ENCODE measurements at regions not wholly inside any gene's neighbourhood (a gene's known extent, or its start where the extent isn't known, plus 50 kb on each side); places are given as distances from the start of the nearest gene placed in this dataset.

DNA sequence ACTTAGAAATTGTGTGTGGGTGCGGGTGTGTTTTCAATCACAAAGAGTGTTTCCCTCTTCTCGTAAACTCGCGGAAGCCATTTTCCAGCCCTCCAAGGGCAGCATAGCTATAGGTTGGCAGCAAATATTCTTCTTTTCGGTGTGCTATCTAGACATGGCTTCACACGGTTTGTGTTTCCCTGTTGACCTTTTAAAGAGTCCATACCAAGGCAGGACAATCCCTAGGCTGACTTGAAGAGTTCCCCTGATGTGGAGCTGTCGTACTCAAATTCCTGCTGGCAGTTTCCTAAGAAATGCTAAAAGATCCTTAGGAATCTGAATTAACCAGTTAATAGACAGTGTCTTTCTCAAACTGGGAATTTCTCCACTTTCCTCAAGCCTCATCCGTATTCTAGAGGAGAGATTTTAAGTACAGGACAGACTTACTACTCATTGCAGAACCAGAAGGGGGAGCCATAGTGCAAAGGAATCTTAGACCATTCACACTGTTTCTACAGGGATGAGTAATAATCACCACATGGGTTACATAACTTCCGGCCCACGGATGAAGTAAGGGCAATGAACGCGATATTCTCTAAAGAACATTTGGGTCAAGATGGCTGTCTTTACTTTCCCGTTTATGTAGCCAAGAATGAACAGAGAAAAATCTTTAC lies 288.6 kb upstream of the ELAC2 start:
- dilution Hi-C loops (cut with MboI; ENCODE audit: extremely low pct_ligation_motif_present, low sequenced_read_pairs), result no loop called here
- no peak overlapping the region for H3K4me2 ChIP-seq (ENCODE audit: insufficient read depth, low read length)
- no peak overlapping the region for H3K4me3 ChIP-seq (replicated peaks in 1 of 3; ENCODE audit: insufficient read depth in 1 of 3, low read depth in 1 of 3, low read length in 3 of 3)
- no peaks in the 10 kb centered on the region for H3K36me3 ChIP-seq (ENCODE audit: control insufficient read depth in 2 of 2, extremely low read depth in 1 of 2, insufficient read depth in 2 of 2, low read length in 2 of 2)
- H3K4me1 ChIP-seq (ENCODE audit: control insufficient read depth, extremely low read depth, insufficient read depth, low read length), result no peaks in the 10 kb centered on the region
- no peaks in the 10 kb centered on the region for H3K79me2 ChIP-seq (ENCODE audit: control insufficient read depth, insufficient read depth, low read length)
- DNase-seq (ENCODE audit: low read depth, low spot score) (no peak), FAIRE-seq (no peak)
- H3K9me1 ChIP-seq (replicated peaks; ENCODE audit: control insufficient read depth, extremely low read depth, insufficient read depth, low read length), result no peaks in the 10 kb centered on the region
- no peak for TF ChIP-seq POLR2A (IDR thresholded peaks at IDR 0.05; ENCODE audit: low read depth, low read length)
- TF ChIP-seq, protein P1, sequence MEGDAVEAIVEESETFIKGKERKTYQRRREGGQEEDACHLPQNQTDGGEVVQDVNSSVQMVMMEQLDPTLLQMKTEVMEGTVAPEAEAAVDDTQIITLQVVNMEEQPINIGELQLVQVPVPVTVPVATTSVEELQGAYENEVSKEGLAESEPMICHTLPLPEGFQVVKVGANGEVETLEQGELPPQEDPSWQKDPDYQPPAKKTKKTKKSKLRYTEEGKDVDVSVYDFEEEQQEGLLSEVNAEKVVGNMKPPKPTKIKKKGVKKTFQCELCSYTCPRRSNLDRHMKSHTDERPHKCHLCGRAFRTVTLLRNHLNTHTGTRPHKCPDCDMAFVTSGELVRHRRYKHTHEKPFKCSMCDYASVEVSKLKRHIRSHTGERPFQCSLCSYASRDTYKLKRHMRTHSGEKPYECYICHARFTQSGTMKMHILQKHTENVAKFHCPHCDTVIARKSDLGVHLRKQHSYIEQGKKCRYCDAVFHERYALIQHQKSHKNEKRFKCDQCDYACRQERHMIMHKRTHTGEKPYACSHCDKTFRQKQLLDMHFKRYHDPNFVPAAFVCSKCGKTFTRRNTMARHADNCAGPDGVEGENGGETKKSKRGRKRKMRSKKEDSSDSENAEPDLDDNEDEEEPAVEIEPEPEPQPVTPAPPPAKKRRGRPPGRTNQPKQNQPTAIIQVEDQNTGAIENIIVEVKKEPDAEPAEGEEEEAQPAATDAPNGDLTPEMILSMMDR (IDR thresholded peaks at IDR 0.05; ENCODE audit: extremely low read depth in 1 of 2, insufficient read depth in 1 of 2, low read depth in 1 of 2, low read length in 2 of 2), result no peak
- H4K20me1 ChIP-seq (replicated peaks; ENCODE audit: control insufficient read depth, extremely low read depth, insufficient read depth, low read length), result no peaks in the 10 kb centered on the region
- no peak overlapping the region for H3K27ac ChIP-seq (ENCODE audit: insufficient read depth, low read depth, low read length)
- no peak overlapping the region for H3K9ac ChIP-seq (replicated peaks; ENCODE audit: extremely low read depth, insufficient read depth, low read length)
- intact Hi-C loops (cut with micrococcal nuclease), result no loop called here
- no TSS peak for BruUV-seq (replicated peaks)
- CTCF ChIA-PET, result no interaction called here
- H2AFZ ChIP-seq (ENCODE audit: low read depth, low read length), result no peak overlapping the region
- H3K27me3 ChIP-seq (ENCODE audit: control insufficient read depth in 2 of 2, insufficient read depth in 2 of 2, low read length in 2 of 2), result no peaks in the 10 kb centered on the region
- POLR2A ChIA-PET, result no interaction called here
- H3K9me3 ChIP-seq (replicated peaks; ENCODE audit: control insufficient read depth, insufficient read depth, low read length), result peaks cover 3% of the 10 kb centered on the region

DNA sequence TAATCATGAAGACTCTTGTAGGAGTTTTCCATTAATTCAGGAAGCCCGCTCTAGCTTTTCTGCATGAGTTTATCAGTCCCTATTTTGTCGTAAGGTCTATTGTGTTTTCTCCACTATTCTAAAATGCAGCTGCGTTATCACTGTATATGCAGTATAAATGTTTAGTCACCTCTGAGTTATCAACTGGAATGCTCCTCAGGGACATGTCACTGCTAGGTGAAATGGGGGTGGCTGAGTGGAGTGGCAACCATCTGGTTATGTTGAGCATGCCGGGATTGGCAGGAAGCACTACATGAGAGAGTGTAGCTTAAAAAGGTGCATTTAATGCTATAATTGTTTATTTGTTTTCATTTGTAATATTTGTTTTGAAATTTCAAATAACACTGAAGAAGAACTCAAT lies 285.2 kb upstream of the ELAC2 start:
- no TSS peak for BruUV-seq (replicated peaks)
- Histone ChIP-seq H3K36me3 (ENCODE audit: control insufficient read depth in 2 of 2, extremely low read depth in 1 of 2, insufficient read depth in 2 of 2, low read length in 2 of 2) (no peaks in the 10 kb centered on the region), H3K79me2 (ENCODE audit: control insufficient read depth, insufficient read depth, low read length) (no peaks in the 10 kb centered on the region), H3K27ac (ENCODE audit: insufficient read depth, low read depth, low read length) (no peak overlapping the region), H3K9me3 (replicated peaks; ENCODE audit: control insufficient read depth, insufficient read depth, low read length) (no peaks in the 10 kb centered on the region), H2AFZ (ENCODE audit: low read depth, low read length) (no peak overlapping the region), H3K9me1 (replicated peaks; ENCODE audit: control insufficient read depth, extremely low read depth, insufficient read depth, low read length) (no peaks in the 10 kb centered on the region), H3K4me2 (ENCODE audit: insufficient read depth, low read length) (no peak overlapping the region), H3K9ac (replicated peaks; ENCODE audit: extremely low read depth, insufficient read depth, low read length) (no peak overlapping the region), H4K20me1 (replicated peaks; ENCODE audit: control insufficient read depth, extremely low read depth, insufficient read depth, low read length) (no peaks in the 10 kb centered on the region), H3K4me3 (replicated peaks in 1 of 3; ENCODE audit: insufficient read depth in 1 of 3, low read depth in 1 of 3, low read length in 3 of 3) (no peak overlapping the region), H3K4me1 (ENCODE audit: control insufficient read depth, extremely low read depth, insufficient read depth, low read length) (no peaks in the 10 kb centered on the region), H3K27me3 (ENCODE audit: control insufficient read depth in 2 of 2, insufficient read depth in 2 of 2, low read length in 2 of 2) (no peaks in the 10 kb centered on the region)
- FAIRE-seq (no peak), DNase-seq (ENCODE audit: low read depth, low spot score) (no peak)
- dilution Hi-C loops (cut with MboI; ENCODE audit: extremely low pct_ligation_motif_present, low sequenced_read_pairs) (no loop called here), intact Hi-C loops (cut with micrococcal nuclease) (no loop called here)
- TF ChIP-seq POLR2AphosphoS5 (IDR thresholded peaks at IDR 0.05; ENCODE audit: insufficient read depth, low read depth, low read length) (no peak), JUN (IDR thresholded peaks at IDR 0.05; ENCODE audit: borderline replicate concordance, insufficient read depth, insufficient read length, low read depth) (no peak), MYC (IDR thresholded peaks at IDR 0.05; ENCODE audit: low read depth, low read length) (no peak), GATA2 (IDR thresholded peaks at IDR 0.05; ENCODE audit: insufficient read depth, insufficient read length, low read depth, low read length) (no peak)
- CTCF ChIA-PET, result no interaction called here
- POLR2A ChIA-PET, result no interaction called here

All from endothelial cell of umbilical vein (primary cell).